ENCODE measurements at regions not wholly inside any gene's neighbourhood (a gene's known extent, or its start where the extent isn't known, plus 50 kb on each side); places are given as distances from the start of the nearest gene placed in this dataset.

DNA sequence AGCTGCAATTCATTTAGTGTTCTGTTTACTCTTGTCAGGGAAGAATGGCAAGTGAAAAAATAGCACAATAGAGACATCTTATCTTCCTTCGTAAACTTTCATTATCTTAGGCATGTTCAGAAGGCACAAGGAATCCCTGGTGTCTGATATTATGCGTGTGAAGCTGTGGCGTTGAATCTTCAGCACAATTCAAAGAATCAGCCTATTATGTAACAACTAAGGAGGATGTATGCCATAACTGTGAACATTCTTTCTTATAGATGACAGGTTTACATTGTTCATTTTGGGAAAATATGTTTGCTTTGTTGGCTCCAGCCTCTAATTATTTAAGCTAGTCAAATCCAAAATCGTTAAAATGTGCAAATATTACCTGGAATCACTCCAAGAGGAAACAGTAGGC lies 446.1 kb downstream of the ANXA1 start:
- ChIA-PET CTCF (interaction anchor here (0.8 to 1.3 kb wide), 2 partner anchors 11 to 14 kb away, joined by 3 read pairs; no protein-coding TSS in a partner anchor), POLR2A (no interaction called here)
- TF ChIP-seq, protein P1, sequence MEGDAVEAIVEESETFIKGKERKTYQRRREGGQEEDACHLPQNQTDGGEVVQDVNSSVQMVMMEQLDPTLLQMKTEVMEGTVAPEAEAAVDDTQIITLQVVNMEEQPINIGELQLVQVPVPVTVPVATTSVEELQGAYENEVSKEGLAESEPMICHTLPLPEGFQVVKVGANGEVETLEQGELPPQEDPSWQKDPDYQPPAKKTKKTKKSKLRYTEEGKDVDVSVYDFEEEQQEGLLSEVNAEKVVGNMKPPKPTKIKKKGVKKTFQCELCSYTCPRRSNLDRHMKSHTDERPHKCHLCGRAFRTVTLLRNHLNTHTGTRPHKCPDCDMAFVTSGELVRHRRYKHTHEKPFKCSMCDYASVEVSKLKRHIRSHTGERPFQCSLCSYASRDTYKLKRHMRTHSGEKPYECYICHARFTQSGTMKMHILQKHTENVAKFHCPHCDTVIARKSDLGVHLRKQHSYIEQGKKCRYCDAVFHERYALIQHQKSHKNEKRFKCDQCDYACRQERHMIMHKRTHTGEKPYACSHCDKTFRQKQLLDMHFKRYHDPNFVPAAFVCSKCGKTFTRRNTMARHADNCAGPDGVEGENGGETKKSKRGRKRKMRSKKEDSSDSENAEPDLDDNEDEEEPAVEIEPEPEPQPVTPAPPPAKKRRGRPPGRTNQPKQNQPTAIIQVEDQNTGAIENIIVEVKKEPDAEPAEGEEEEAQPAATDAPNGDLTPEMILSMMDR (IDR thresholded peaks at IDR 0.05; ENCODE audit: control extremely low read depth, extremely low read depth, low read depth, missing control alignments), result no peak
- DNase-seq (ENCODE audit: extremely low spot score), result no peak

DNA sequence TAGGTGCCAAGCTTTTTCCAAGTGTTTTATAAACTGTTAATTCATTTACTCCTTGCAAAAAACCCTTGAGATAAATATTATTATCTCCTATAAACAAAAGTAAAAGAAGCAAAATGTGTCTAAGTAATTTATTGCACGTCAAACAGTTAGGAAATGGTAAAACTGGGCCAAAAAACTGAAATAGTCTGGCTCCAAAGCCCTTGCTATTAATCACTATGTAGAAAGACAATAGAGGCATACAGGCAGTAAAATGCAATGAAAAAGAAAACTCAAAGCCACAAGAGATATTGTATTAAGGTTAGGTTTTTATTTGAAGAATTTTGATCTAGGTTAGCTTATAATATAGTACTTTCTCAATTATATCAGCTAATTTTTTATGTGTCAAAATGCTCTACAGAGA lies 457.7 kb downstream of the ANXA1 start:
- TF ChIP-seq, protein P1 (IDR thresholded peaks at IDR 0.05; ENCODE audit: control extremely low read depth, extremely low read depth, low read depth, missing control alignments), result no peak
- no peak for DNase-seq (ENCODE audit: extremely low spot score)
- POLR2A ChIA-PET, result no interaction called here
- CTCF ChIA-PET, result interaction anchor here (1.0 kb wide), 1 partner anchor 12 kb away, joined by 3 read pairs; no protein-coding TSS in a partner anchor

DNA sequence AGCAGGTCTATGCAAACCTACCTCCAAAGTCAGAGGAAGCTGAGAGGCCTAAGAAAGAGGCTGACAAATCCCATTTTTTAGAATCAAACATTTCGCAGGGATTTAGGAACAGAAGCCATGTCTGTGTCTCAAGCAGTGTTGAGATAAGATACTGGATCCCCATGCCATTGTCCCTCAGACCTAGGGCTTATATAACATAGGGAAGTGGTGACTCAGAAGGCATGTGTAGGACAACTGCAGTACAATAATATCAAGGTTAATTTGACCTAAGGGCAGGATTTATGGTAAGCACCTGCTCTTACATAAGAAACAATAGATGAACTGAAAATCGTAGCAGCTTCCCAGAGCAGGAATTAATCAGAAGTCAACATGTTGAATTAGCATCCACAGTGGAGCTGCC lies 459.4 kb downstream of the ANXA1 start:
- POLR2A ChIA-PET, result no interaction called here
- TF ChIP-seq, protein P1 (IDR thresholded peaks at IDR 0.05; ENCODE audit: control extremely low read depth, extremely low read depth, low read depth, missing control alignments), result no peak
- CTCF ChIA-PET, result no interaction called here
- DNase-seq (ENCODE audit: extremely low spot score), result no peak

DNA sequence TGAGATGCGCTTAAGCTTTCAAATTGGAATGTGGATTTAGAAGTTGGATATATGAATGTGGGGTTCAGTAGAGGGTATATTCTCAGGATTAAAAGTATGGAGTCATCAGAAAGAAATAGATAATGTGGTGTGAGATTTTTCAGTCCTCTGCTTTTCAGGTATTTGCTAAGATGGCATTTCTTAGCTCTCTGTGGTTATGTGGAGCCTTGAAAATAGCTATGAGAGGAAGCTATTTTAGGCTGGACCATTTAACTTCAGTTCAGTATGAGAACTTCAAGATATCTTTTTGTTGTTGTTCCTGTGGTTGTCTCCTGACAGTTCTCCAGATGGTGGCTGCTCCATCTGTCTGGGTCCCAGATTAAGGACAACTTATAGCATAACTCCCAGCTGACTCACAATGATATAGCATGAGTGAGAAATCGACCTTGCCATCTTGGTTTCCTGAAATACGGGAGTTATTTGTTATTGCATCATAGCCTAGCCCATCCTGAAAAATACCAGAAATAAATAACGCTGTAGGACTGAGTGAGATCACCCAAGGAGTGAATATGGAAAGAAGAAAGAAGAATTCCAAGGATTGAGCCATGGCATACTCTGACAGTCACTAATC lies 461.5 kb downstream of the ANXA1 start:
- ChIA-PET POLR2A (no interaction called here), CTCF (interaction anchor here (1.4 kb wide), 1 partner anchor 8 kb away, joined by 3 read pairs; no protein-coding TSS in a partner anchor)
- DNase-seq (ENCODE audit: extremely low spot score), result no peak

DNA sequence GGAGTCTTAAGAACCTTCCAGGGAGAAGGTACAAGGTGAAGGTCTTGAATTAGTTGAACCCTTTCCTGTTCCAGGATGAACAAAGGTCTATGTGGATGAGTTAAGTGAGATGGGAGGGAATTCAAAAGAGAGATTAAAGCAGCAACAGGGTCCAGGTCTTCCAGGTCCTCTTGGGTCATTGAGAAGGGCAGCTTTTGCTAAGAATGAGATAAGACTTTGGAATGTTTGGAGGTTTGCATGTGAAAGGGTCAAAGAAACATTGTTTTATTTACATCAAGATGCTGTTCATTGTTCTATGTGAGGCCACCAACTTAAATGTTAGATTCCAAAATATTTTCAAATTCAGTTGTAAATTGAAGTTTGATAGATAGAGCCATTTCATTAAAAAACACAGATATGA lies 463.9 kb downstream of the ANXA1 start:
- TF ChIP-seq, protein P1 (IDR thresholded peaks at IDR 0.05; ENCODE audit: control extremely low read depth, extremely low read depth, low read depth, missing control alignments), result no peak
- POLR2A ChIA-PET, result no interaction called here
- DNase-seq (ENCODE audit: extremely low spot score), result no peak
- CTCF ChIA-PET, result interaction anchor here (1.2 kb wide), 1 partner anchor 9 kb away, joined by 3 read pairs; no protein-coding TSS in a partner anchor

More for the DNA sequence above, 461.5 kb downstream of the ANXA1 start:
- TF ChIP-seq, protein P1 (IDR thresholded peaks at IDR 0.05; ENCODE audit: control extremely low read depth, extremely low read depth, low read depth, missing control alignments), result no peak

DNA sequence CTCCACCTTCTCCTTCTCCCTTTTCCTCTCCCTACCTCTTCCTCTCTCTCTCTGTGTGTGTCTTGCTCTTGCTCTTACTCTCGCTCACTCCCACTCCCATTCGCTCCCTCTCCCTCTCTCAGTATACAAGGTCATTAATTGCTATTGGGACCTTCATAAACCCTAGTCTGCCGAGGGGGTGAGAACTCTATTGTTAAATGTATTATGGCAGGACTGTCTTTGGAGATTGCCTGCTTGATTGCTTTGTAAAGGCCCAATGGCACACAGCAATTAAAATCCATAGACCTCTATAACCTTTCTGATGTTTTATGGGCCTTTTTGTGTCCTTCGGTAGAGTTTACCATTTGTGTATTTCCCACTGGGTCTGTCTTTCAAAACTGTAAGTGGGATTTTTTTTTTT lies 465.9 kb downstream of the ANXA1 start:
- CTCF ChIA-PET, result no interaction called here
- POLR2A ChIA-PET, result no interaction called here
- TF ChIP-seq, protein P1 (IDR thresholded peaks at IDR 0.05; ENCODE audit: control extremely low read depth, extremely low read depth, low read depth, missing control alignments), result no peak
- no peak for DNase-seq (ENCODE audit: extremely low spot score)
